HG03521 (cell line): ENCODE measurements at regions not wholly inside any gene's neighbourhood (a gene's known extent, or its start where the extent isn't known, plus 50 kb on each side); places are given as distances from the start of the nearest gene placed in this dataset.

Experiments
- ATAC-seq: cut with Tn5 transposase; IDR thresholded peaks from one replicate; pipeline ENCODE4 v1.9.1; 2021; ENCODE audit warnings: mild to moderate bottlenecking, moderate library complexity; ENCODE audit not compliant: unreplicated experiment

- no peak for ATAC-seq
Observed at GRCh38 chr17:69761767-69762321, 313.2 kb upstream of the KCNJ16 start.

GRCh38 chr17:69762359-69762758 lies 312.7 kb upstream of the KCNJ16 start:
- ATAC-seq = no peak

- ATAC-seq = no peak
Observed at GRCh38 chr17:69762766-69763165, 312.3 kb upstream of the KCNJ16 start.

GRCh38 chr17:69763503-69763902 lies 311.5 kb upstream of the KCNJ16 start:
- no peak for ATAC-seq

- no peak for ATAC-seq
Observed at GRCh38 chr17:69764146-69764545, 310.9 kb upstream of the KCNJ16 start.

- no peak for ATAC-seq
Observed at GRCh38 chr17:69769050-69769449, 306.0 kb upstream of the KCNJ16 start.

GRCh38 chr17:69773081-69773480 lies 301.9 kb upstream of the KCNJ16 start:
- ATAC-seq = no peak

- ATAC-seq = no peak
Observed at GRCh38 chr17:69779378-69780214, 295.4 kb upstream of the KCNJ16 start.

- ATAC-seq = no peak
Observed at GRCh38 chr17:69783865-69784264, 291.2 kb upstream of the KCNJ16 start.

GRCh38 chr17:69788957-69789356 lies 286.1 kb upstream of the KCNJ16 start:
- no peak for ATAC-seq

- ATAC-seq = no peak
Observed at GRCh38 chr17:69796078-69796477, 278.9 kb upstream of the KCNJ16 start.

GRCh38 chr17:69800870-69801269 lies 274.2 kb upstream of the KCNJ16 start:
- no peak for ATAC-seq

- no peak for ATAC-seq
Observed at GRCh38 chr17:69801368-69801767, 273.7 kb upstream of the KCNJ16 start.

GRCh38 chr17:69802045-69802740 lies 272.8 kb upstream of the KCNJ16 start:
- no peak for ATAC-seq

- ATAC-seq = no peak
Observed at GRCh38 chr17:69809331-69809730, 265.7 kb upstream of the KCNJ16 start.

- ATAC-seq = no peak
Observed at GRCh38 chr17:69810326-69810965, 264.6 kb upstream of the KCNJ16 start.

- no peak for ATAC-seq
Observed at GRCh38 chr17:69812240-69812837, 262.7 kb upstream of the KCNJ16 start.

- ATAC-seq = no peak
Observed at GRCh38 chr17:69814031-69814430, 261.0 kb upstream of the KCNJ16 start.

GRCh38 chr17:69815406-69815805 lies 259.6 kb upstream of the KCNJ16 start:
- ATAC-seq = no peak

GRCh38 chr17:69818467-69818866 lies 256.6 kb upstream of the KCNJ16 start:
- ATAC-seq = no peak
